GM19238 (cell line): ENCODE measurements at regions not wholly inside any gene's neighbourhood (a gene's known extent, or its start where the extent isn't known, plus 50 kb on each side); places are given as distances from the start of the nearest gene placed in this dataset.
"Not testable (repeated sequence)": the region's sequence is repeated elsewhere in the genome, so short reads cannot be mapped to it uniquely, and the experiment has no call there.

Experiments
- DNase-seq: peaks from one replicate; pipeline ENCODE4 v3.0.0; 2011; ENCODE audit warnings: low spot score; ENCODE audit not compliant: insufficient read length

DNA sequence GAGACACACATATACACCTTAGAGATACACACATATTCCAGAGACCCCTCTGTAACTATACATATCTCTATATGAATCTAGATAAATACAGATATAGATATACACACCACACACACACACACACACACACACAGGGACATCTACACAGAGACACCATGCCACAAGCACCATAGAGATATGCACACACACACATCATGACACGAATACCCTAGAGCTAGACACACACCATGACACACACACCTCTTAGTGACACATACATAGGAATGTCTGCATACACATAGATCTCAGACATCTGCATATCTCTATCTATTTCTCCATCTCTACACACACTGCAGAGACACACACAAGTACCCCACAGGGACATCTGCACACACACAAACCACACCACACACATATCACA lies 270.0 kb downstream of the CYRIA start:
- no peak for DNase-seq

DNA sequence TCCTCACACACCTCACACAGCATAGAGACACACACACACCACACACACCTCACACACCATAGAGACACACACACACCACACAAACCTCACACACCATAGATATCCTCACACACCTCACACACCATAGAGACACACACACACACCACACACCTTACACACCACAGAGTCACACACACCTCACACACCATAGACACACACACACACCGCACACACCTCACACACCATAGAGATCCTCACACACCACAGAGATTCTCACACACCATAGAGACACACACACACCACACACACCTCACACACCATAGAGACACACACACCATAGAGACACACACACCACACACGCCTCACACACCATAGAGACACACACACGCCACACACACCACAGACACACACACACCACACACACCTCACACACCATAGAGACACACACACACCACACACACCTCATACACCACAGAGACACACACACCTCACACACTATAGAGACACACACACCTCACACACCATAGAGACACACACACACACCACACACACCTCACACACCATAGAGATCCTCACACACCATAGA lies 270.6 kb downstream of the CYRIA start:
- no peak for DNase-seq

DNA sequence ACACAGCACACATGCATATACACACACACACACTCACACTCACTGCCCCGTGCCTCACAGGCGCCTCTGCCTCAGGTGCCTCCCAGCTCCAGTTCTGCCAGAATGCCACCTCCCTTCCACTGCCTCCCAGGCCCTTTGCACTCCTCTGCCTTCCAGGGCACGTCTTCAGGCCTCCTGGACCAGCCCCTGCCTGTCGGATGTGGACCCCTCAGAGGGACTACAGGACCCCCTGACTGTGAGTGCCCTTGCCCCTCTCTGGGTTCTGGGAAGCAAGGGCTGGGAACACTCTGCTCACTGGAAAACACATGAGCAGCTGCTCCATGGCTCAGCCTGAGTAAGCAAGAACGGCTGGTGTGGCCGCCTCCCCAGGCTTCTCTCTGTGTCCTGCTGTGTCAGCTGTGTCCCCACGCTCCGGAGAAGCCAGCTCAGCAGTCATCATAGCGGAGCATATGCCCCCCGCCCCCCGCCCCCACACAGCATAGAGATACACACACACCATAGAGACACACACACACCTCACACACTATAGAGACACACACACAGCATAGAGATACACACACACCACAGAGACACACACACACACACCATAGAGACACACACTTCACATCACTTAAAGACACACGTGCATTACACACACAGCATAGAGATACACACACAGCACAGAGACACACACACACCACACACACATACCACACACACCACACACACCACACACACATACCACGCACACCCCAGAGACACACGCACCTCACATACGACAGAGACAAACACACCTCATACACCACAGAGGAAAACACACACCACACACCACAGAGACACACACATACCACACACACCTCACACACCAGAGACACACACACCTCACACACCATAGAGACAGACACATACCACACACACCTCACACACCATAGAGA lies 271.3 kb downstream of the CYRIA start:
- DNase-seq: no peak

DNA sequence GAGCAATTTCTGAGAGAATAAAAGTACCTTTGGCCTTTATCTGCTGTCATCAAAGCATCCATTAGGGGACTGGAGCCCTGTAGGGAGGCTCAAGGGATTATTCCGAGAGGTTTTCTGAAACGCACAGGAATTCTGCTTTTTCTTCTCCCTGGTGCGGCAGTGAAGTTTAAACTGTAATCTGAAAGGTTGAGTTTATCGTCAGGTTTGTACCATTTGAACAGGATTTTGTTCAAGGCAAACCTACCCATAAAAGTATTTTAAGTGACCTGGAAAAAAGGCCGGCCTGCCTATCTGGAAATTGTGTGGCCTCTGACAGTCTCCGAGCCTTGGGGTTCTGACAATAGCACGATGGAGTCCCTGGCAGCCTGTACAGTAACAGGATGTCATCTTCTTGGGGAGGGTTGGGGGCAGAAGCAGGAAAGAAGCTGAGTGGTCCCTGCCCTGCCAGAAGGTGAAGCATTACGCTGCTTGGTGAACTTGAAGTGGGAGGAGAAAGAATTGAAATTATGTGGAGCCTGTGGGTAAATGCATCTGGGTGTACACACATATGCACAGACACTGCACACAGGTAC lies 272.0 kb downstream of the CYRIA start:
- no peak for DNase-seq

DNA sequence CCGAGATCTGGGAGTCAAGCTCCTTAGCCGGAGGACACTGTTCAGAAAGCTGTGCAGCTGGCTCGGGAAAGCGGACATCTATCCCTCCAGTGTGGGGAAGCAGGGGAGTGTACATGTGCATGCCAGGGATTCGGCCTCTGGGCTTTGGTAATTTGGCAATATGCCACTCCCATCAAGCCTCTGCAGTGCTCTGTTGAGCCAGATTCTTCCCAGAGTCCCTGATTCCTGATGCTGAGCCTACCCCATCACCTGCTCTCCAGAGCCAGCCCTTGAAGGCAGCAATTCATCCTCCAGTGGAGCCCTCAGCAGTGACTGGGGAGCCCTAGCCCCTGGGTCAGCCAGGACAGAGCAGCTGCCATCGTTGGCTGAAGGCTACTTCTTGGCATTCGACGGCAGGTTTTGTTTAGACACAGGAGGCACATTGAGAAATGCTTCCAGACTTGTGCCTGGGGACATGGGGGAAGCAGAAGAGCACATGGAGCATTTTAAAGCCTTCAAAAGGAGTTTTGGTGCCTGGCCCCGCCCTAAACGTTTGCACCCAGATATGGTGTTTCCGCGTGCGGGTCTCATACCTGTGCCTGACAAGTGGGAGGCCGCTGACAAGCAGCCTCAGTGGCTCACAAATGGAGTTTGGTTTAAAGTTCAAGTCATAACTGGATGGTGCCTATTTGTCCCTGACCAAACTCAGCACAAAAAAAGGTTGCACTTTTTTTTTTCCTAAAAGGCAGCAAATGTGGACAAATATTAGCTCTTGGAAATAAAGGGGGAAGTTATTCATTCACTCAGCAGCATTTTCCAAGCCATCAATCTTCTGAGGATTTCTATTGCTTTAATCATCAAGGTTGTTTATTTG lies 272.8 kb downstream of the CYRIA start:
- DNase-seq: no peak

DNA sequence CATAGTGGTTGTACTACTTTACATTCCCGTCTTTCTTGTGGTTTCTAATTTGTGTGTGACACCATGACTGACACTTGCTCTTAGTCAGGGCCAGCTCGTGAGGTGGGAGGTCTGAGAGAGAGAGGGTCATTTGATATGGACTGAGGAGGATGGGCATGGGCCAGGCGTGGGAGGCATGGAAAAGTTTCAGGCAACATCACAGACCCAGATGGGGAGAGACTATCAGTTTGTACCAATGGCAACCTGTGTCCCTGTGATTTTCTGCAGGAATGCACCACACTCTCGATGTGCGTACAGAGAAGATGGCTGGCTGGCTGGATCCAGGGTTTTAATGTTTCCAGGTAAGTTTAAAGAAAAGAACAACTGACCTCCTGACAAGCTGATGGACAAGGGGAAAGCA lies 273.6 kb downstream of the CYRIA start:
- no peak for DNase-seq

DNA sequence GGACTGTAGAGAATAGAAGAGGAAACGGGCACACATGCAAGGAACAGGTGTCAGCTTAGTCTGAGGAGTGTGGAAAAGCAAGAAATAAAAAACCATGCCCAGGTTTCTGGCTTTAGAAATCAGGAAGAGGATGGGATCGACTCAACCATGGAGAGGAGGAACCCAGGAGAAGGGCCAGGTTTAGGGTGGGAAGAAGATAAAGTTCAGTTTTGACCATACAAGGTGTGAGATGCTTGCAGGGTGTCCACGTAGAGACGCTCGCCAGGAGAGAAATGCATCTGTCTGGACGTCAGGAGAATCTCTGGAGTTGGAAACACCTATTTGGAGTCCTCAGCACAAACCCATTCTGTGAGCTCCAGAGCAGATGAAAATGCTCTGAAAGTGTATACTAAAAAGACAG lies 275.1 kb downstream of the CYRIA start:
- DNase-seq: no peak

DNA sequence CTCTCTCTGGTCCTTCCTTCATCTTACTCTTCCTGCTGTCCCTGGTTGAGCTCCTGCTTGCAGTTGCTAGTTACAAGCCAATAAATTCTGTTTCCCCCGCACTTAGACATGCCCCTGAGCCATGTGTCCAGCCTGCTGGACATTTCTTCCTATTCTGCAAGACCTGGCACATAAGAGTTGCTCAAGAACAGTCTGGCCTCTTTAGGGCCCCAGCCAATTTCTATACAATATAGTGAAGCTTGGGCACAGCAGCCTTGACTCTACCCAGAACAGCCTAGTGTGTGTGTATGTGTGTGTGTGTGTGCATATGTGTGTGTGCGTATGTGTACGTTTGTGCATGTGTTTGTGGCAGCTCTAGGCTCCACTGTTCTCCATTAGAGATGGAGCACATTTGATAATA lies 276.0 kb downstream of the CYRIA start:
- no peak for DNase-seq

DNA sequence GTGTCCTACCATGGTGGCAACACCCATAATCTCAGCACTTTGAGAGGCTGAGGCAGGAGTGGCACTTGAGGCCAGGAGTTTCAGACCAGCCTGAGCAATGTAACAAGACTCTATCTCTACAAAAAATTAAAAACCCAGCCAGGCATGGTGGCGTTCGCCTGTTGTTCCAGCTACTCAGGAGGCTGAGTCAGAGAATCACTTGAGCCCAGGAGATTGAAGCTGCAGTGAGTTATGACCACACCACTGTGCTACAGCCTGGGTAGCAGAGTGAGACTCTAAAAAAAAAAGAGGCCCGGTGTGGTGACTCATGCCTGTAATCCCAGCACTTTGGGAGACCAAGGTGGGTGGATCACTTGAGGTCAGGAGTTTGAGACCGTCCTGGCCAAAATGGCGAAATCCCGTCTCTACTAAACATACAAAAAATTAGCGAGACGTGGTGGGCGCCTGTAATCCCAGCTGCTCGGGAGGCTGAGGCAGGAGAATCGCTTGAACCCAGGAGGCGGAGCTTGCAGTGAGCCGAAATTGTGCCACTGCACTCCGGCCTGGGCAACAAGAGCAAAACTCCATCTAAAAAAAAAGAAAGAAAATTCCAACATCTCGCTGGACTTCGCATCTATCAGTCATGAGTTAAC lies 277.3 kb downstream of the CYRIA start:
- not testable (repeated sequence) for DNase-seq

DNA sequence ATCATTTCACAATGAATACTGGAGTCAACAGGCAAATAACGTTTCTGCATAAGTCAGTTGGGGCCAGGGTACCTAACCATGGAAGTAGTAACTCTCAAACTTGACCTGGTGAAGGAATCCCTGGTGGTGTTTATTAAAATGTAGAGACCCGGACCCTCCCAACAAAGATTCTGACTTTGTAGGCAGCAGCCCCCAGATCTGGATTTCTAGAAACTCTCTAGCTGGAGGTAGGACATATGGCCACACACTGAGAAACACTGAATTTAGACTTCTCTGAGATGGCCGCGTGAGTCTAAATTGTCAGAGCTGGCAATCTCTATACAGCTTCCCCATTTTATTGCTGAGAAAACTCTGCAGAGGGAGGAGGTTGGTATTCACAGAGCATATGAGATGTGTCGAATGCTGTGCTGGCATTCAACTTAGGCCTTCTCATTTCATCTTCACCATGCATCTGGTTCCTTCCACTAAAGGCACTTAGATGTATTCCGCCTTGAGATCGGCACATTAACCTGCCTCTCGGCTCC lies 278.1 kb downstream of the CYRIA start:
- DNase-seq: no peak

DNA sequence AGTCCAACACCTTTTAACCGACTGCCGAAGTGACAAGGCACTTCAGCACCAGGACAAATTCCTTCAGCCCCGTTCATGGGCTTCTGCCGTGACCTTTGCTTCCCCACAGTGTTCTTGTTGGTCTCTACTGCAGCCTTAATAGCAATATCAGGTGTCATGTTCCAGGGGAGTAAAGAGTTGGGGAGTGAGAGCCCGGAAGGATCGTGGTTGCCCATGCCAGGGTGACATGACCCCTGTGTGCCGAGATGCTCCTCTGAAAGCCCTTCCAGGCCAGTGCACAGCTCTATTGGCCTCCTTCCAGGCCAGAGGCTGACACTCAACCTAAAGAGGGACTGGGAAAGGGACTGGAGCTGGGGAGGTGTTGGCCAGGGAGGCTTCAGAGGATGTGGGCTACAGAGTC lies 279.2 kb downstream of the CYRIA start:
- DNase-seq: no peak

DNA sequence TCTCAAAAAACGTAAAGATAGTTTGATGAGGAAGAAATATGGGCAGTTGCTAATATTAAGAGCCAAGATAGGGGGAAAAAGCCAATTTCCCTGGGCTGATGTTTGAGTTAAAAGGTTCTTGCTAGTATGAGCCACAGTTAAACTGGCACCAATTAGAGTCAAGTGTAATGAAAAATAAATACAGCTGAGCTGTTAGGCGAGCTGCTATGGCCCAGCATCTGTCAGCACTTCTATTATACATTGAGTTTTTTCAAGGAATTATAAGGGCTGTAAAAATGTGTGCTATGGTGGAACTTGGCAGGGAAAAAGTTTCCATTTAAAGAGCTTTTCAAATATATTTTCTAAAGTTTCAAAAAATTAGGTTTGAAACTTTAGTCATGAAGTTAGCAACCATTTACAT lies 279.6 kb downstream of the CYRIA start:
- DNase-seq: no peak

DNA sequence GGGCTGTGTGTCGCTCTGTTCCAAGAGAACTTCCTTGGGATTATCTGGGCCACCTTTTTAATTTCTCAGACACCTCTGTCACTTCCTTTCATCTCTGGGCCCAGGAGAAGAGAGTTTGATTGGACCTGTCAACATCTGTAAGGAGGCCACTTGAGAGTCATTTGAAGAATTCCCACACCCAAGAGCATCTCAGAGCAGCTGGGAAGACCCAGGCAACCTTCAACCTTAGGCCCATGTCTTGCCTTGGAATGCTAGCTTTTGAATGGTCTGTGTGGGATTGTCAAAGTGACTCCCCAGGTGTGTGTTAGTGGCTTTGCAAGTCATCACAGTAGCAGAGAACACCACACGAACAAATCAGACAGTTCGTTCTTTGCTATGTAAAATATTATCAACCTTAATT lies 280.3 kb downstream of the CYRIA start:
- no peak for DNase-seq

DNA sequence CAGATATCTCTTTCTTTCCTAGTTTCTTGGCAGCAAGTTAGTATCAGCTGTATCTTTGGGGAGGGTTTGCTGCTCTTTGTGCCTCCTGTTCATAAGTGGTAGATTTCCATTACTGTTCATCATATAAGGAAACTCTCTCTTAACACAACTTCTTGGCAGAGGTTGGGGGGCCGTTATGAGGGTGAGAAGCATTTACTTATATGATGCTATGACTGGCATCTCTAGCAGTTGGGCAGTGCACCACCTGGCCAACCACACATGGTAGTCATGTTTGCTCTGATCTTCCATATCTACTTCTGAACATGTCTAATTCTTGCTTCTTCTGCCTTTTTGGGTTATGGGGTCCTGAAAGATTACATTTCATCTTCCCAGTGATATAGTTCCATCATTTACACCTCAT lies 282.2 kb downstream of the CYRIA start:
- no peak for DNase-seq

DNA sequence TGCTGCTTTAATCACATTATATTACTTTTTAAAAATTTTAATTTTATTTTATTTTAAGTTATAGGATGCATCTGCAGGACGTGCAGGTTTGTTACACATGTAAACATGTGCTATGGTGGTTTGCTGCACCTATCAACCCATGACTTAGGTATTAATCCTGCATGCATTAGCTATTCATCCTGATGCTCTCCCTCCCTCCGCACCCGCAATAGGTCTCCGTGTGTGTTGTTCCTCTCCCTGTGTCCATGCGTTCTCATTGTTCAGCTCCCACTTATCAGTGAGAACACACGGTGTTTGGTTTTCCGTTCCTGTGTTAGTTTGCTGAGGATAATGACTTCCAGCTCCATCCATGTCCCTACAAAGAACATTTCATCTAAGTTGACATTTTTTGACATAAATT lies 283.2 kb downstream of the CYRIA start:
- no peak for DNase-seq

DNA sequence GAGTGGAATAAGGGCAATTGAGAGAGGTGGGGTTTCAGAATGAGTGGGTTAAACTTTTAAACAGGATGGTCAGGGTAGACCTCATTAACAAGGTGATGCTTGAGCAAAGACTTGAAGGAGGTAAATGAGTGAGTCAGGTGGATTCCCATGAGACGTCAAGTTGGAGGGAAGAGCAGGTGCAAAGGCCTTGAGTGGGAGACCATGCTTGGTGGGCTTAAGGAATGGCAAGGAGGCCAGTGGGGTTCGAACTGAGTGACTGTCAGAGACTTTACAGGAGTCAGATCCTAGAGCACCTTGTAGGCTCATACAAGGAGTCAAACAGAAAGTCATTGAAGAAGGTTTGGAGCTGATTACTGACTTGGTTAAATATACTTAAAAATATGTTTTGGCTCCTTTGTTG lies 284.1 kb downstream of the CYRIA start:
- DNase-seq: no peak

DNA sequence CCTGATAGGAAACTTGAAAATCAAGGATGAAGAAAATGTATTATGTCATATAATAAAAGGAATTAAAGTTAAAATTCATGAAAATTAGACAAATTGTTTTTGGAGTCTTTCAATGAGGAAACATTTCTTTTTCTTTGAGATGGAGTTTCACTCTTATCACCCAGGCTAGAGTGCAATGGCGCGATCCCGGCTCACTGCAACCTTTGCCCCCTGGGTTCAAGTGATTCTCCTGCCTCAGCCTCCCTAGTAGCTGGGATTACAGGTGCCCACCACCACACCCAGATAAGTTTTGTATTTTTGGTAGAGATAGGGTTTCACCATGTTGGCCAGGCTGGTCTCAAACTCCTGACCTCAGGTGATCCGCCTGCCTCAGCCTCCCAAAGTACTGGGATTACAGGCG lies 285.7 kb downstream of the CYRIA start:
- not testable (repeated sequence) for DNase-seq

DNA sequence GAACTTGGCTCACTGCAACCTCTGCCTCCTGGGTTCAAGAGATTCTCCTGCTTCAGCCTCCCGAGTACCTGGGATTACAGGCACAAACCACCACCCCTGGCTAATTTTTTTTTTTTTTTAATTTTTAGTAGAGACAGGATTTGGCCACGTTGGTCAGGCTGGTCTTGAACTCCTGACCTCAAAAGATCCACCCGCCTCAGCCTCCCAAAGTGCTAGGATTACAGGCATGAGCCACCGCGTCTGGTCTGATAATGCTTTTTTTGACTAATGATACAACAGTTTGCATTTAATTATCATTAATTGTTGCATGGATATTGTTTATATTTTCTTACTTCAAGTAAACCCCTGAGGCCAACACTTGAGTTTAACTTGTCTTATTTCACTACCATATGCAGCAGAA lies 286.6 kb downstream of the CYRIA start:
- not testable (repeated sequence) for DNase-seq

DNA sequence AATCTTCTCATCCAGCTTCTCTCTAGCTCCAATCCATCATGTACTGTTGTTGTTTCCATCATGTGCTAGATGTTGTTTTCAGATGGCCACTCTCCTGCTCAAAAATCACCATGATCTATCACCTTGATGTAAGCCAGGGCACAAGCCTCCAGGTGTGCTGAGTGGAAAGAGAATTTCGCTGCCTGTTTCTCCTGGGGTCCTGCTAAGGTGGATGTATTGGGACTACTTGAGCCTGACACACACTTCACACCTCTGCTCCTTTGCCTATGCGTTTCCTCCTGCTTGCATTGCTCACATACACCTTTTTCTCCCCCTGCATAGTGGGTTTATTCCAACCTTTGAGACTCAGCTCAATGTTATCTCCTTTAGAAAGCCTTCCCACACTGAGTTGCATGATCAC lies 287.6 kb downstream of the CYRIA start:
- DNase-seq: no peak

DNA sequence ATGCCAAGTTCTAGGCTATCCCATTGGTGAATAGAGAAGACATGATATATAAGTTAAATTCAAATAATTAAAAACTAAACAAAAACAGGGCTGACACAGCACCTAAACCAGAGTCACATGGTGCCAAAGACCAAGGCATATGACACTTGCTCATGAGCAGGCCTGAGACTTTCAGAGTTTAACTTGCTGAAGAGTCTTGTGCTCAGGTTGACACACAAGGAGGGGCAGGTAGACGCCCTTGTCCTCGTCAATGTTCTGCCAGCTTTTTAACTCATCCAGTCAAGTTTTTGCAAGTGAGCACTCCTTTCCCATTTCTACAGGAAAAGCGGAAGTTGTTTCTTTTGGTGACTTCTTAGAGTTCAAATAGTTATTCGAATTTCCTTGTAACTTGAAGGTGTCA lies 289.7 kb downstream of the CYRIA start:
- no peak for DNase-seq

DNA sequence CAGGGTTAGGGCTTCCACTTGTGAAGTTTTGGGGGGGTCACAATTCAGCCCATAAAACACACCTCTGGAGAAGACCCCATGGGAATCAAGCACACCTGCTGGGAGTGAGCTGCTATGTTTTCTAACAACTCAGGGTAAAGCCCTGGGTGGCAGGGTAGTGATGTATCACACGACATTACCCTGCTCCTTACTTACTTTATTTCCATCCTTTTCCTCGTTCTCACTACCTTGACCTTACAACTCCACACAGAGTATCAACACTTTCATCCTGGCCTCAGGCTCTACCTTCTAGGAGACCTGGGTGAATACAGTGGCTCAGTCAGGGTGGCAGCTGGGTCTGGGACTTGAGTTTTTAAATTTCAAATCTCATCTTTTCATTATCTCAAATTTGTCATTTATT lies 290.3 kb downstream of the CYRIA start:
- no peak for DNase-seq
